ENCODE measurements at regions not wholly inside any gene's neighbourhood (a gene's known extent, or its start where the extent isn't known, plus 50 kb on each side); places are given as distances from the start of the nearest gene placed in this dataset.

- peak; percentile 73 for DNase-seq (ENCODE audit: low read depth)
- no peak for TF ChIP-seq CTCF (IDR thresholded peaks at IDR 0.05; ENCODE audit: control insufficient read depth, extremely low read depth, insufficient read depth)
- peak overlapping the region; percentile 59 for H3K4me3 ChIP-seq (ENCODE audit: low read depth, low read length)
These were observed 86.5 kb upstream of the PPARA start for GRCh38 chr22:46063846-46064227.

GRCh38 chr22:46064228-46064965 is 85.9 kb upstream of the PPARA start:
- H3K4me3 ChIP-seq (ENCODE audit: low read depth, low read length): peak overlapping the region; percentile 59
- DNase-seq (ENCODE audit: low read depth): no peak
- no peak for TF ChIP-seq CTCF (IDR thresholded peaks at IDR 0.05; ENCODE audit: control insufficient read depth, extremely low read depth, insufficient read depth)

- no peak for TF ChIP-seq CTCF (IDR thresholded peaks at IDR 0.05; ENCODE audit: control insufficient read depth, extremely low read depth, insufficient read depth)
- peak overlapping the region; percentile 59 for H3K4me3 ChIP-seq (ENCODE audit: low read depth, low read length)
- DNase-seq (ENCODE audit: low read depth): no peak
These were observed 85.2 kb upstream of the PPARA start for GRCh38 chr22:46064966-46065666.

- TF ChIP-seq CTCF (IDR thresholded peaks at IDR 0.05; ENCODE audit: control insufficient read depth, extremely low read depth, insufficient read depth): no peak
- H3K4me3 ChIP-seq (ENCODE audit: low read depth, low read length): peak overlapping the region; percentile 59
- DNase-seq (ENCODE audit: low read depth): no peak
These were observed 84.5 kb upstream of the PPARA start for GRCh38 chr22:46065691-46066454.

GRCh38 chr22:46066691-46067090 is 83.6 kb upstream of the PPARA start:
- no peak for TF ChIP-seq CTCF (IDR thresholded peaks at IDR 0.05; ENCODE audit: control insufficient read depth, extremely low read depth, insufficient read depth)
- DNase-seq (ENCODE audit: low read depth): peak; percentile 68
- H3K4me3 ChIP-seq (ENCODE audit: low read depth, low read length): peak overlapping the region; percentile 59

- DNase-seq (ENCODE audit: low read depth): peak; percentile 82
- H3K4me3 ChIP-seq (ENCODE audit: low read depth, low read length): peak overlapping the region; percentile 59
- no peak for TF ChIP-seq CTCF (IDR thresholded peaks at IDR 0.05; ENCODE audit: control insufficient read depth, extremely low read depth, insufficient read depth)
These were observed 82.9 kb upstream of the PPARA start for GRCh38 chr22:46067159-46068111.
